MM.1S (cell line): ENCODE measurements at regions not wholly inside any gene's neighbourhood (a gene's known extent, or its start where the extent isn't known, plus 50 kb on each side); places are given as distances from the start of the nearest gene placed in this dataset.

Source experiments
- DNase-seq: peaks from one replicate; pipeline ENCODE4 v3.0.0-alpha.2; 2015
- H2AFZ ChIP-seq: fragments of 300-600 bp; sonication (generic); 2 replicates; pipeline ENCODE4 v1.6.0; 2016; ENCODE audit warnings: antibody characterized with exemption, low read length
- H3F3A ChIP-seq: fragments of 300-600 bp; sonication (generic); 2 replicates; pipeline ENCODE4 v1.6.1; 2016; ENCODE audit warnings: mild to moderate bottlenecking, antibody characterized with exemption, low read length, moderate library complexity, mixed read lengths; ENCODE audit not compliant: insufficient read depth
- H3K27ac ChIP-seq: fragments of 300-600 bp; sonication (generic); 2 replicates; pipeline ENCODE4 v1.5.1; 2016; ENCODE audit warnings: mild to moderate bottlenecking, low read length
- H3K27me3 ChIP-seq: fragments of 300-600 bp; sonication (generic); replicated peaks from 2 replicates; pipeline ENCODE4 v1.6.0; 2016; ENCODE audit warnings: low read length; ENCODE audit not compliant: insufficient read depth
- H3K36me3 ChIP-seq: fragments of 300-600 bp; sonication (generic); replicated peaks from 2 replicates; pipeline ENCODE4 v1.6.1; 2016; ENCODE audit warnings: mild to moderate bottlenecking, low read length, mixed read lengths; ENCODE audit not compliant: insufficient read depth
- H3K4me1 ChIP-seq: fragments of 300-600 bp; sonication (generic); 2 replicates; pipeline ENCODE4 v1.6.1; 2016; ENCODE audit warnings: low read length, mixed read lengths
- H3K4me2 ChIP-seq: fragments of 300-600 bp; sonication (generic); 2 replicates; pipeline ENCODE4 v1.6.0; 2016; ENCODE audit warnings: low read depth, low read length
- H3K4me3 ChIP-seq: fragments of 300-600 bp; sonication (generic); 2 replicates; pipeline ENCODE4 v1.5.1; 2016; ENCODE audit warnings: low read length, mixed read lengths
- H3K79me2 ChIP-seq: fragments of 300-600 bp; sonication (generic); 2 replicates; pipeline ENCODE4 v1.6.1; 2016; ENCODE audit warnings: mixed run types, low read length, mixed read lengths
- H3K9ac ChIP-seq: fragments of 300-600 bp; sonication (generic); 2 replicates; pipeline ENCODE4 v1.6.1; 2016; ENCODE audit warnings: low read length, mixed read lengths
- H3K9me2 ChIP-seq: fragments of 300-600 bp; sonication (generic); replicated peaks from 2 replicates; pipeline ENCODE4 v1.6.1; 2016; ENCODE audit warnings: mild to moderate bottlenecking, low read length, mixed read lengths; ENCODE audit not compliant: insufficient read depth
- H3K9me3 ChIP-seq: fragments of 300-600 bp; sonication (generic); replicated peaks from 2 replicates; pipeline ENCODE4 v1.6.1; 2016; ENCODE audit warnings: mild to moderate bottlenecking, low read length, mixed read lengths; ENCODE audit not compliant: insufficient read depth
- H4K20me1 ChIP-seq: fragments of 300-600 bp; sonication (generic); 2 replicates; pipeline ENCODE4 v1.6.1; 2016; ENCODE audit warnings: mild to moderate bottlenecking, low read length, moderate library complexity, mixed read lengths; ENCODE audit not compliant: insufficient read depth
- EZH2 ChIP-seq: fragments of 300-600 bp; sonication (generic); optimal IDR thresholded peaks from 2 replicates; pipeline ENCODE3; 2017; ENCODE audit warnings: low read depth, mild to moderate bottlenecking, antibody characterized with exemption, low read length, mixed read lengths
- EZH2phosphoT487 ChIP-seq: fragments of 300-600 bp; sonication (generic); IDR thresholded peaks from 2 replicates; pipeline ENCODE4 v1.6.1; 2018; ENCODE audit warnings: antibody characterized with exemption, low read length
- TF ChIP-seq, protein P1 (sequence below): fragments of 300-600 bp; sonication (generic); IDR thresholded peaks from 2 replicates; pipeline ENCODE4 v1.5.1; 2016; ENCODE audit warnings: antibody characterized with exemption, low read length, mixed read lengths

DNA sequence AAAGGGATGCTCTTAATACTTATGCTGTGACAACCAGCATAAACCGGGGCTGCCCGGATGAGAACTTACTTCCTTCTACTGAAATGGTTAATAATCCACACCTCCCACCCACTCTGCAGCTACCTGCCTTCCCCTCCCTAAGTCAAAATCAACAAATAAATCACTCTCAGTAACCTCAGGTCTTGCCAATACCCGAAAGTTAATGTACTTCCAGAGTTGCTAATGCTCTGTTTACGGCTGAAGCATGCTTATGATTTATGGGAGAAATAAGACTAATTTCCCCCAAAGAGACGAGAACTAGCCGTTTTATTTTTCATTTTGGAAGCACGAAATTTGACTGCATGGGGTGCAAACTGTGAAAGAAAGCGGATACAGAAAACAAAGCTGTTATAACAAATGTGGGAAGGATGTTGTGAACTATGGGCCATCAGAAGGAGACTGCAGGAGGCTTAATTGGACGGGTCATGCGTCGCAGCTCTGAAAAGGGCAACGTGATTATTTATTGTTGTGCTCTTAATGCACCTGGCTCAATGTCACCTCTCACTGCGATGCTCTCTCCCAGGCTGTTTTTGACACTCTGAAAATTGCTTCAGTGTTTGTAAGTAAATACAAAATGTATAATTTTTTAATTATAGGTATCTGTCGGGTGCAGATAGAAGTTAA is 114.0 kb upstream of the SLC7A1 start:
- Histone ChIP-seq H3K4me2 (no peak overlapping the region), H2AFZ (no peak overlapping the region), H3K9me2 (no peaks in the 10 kb centered on the region), H3K27ac (no peak overlapping the region), H3K27me3 (no peaks in the 10 kb centered on the region), H3K79me2 (no peaks in the 10 kb centered on the region), H3F3A (no peaks in the 10 kb centered on the region), H3K4me3 (no peak overlapping the region), H3K9ac (no peak overlapping the region), H4K20me1 (no peaks in the 10 kb centered on the region), H3K36me3 (no peaks in the 10 kb centered on the region), H3K9me3 (no peaks in the 10 kb centered on the region), H3K4me1 (no peaks in the 10 kb centered on the region)
- TF ChIP-seq, protein P1, sequence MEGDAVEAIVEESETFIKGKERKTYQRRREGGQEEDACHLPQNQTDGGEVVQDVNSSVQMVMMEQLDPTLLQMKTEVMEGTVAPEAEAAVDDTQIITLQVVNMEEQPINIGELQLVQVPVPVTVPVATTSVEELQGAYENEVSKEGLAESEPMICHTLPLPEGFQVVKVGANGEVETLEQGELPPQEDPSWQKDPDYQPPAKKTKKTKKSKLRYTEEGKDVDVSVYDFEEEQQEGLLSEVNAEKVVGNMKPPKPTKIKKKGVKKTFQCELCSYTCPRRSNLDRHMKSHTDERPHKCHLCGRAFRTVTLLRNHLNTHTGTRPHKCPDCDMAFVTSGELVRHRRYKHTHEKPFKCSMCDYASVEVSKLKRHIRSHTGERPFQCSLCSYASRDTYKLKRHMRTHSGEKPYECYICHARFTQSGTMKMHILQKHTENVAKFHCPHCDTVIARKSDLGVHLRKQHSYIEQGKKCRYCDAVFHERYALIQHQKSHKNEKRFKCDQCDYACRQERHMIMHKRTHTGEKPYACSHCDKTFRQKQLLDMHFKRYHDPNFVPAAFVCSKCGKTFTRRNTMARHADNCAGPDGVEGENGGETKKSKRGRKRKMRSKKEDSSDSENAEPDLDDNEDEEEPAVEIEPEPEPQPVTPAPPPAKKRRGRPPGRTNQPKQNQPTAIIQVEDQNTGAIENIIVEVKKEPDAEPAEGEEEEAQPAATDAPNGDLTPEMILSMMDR = no peak
- no peak for TF ChIP-seq EZH2
- DNase-seq = no peak

DNA sequence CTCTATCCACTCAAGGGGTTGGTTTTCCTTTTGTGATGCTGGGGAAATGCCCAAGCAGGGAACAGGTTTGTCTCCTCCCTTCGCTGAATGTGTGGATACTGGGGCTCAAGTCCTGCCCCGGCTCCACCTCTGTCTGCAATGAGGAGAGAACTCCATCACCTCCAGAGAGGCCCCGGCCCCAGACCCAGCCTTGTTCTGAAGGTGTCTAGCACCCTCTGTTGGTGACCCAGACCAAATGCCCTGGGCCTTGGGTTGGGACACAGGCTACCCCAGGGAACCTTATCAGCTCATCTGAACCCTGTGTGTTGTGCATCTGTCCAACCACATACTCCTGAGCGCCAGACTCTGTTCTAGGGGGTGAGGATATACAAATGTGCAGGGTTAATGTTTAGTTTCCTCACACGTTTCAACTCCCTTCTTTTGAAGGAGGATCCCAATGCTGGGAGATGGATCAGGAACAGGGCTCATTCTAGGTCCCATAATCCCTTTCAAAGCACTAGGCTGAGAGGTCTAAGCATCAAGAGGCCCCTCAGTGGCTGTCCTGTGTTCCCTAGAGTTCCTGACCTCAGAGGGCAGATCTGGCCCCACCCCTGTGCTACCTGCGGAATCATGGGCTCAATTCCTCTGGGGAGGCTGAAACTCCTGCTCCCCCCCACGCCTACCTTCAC is 112.5 kb upstream of the SLC7A1 start:
- Histone ChIP-seq H3K4me1 (no peaks in the 10 kb centered on the region), H3K79me2 (no peaks in the 10 kb centered on the region), H3K36me3 (no peaks in the 10 kb centered on the region), H2AFZ (no peak overlapping the region), H3K27me3 (no peaks in the 10 kb centered on the region), H3K9me3 (no peaks in the 10 kb centered on the region), H3K4me3 (no peak overlapping the region), H3K9ac (no peak overlapping the region), H3K4me2 (no peak overlapping the region), H3F3A (no peaks in the 10 kb centered on the region), H3K9me2 (no peaks in the 10 kb centered on the region), H3K27ac (no peak overlapping the region), H4K20me1 (no peaks in the 10 kb centered on the region)
- DNase-seq = peak; percentile 33
- no peak for TF ChIP-seq EZH2
- TF ChIP-seq, protein P1 = peak; percentile 46

DNA sequence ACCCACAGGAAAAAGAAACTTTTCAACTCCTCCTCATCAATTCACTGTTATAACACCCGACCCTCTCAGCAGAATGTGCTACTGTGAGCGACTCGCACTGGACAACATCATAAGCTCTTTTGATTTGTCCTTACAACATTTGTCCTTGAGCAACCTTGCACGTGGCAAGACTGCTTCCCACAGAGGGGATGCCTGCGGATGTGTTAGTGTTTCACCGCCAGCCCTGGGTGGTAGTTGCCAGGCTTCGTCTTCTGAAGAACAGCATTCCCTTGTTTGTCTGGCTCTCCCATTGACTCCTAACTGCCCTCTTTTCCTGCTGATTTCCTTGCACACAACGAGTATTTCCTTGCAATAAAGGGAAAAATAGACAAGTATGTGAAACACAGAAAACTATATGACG is 111.4 kb upstream of the SLC7A1 start:
- H2AFZ ChIP-seq = no peak overlapping the region
- no peak overlapping the region for H3K9ac ChIP-seq
- DNase-seq = no peak
- TF ChIP-seq EZH2phosphoT487 = no peak
- H3K9me2 ChIP-seq = no peaks in the 10 kb centered on the region
- no peaks in the 10 kb centered on the region for H3K79me2 ChIP-seq
- H3K4me3 ChIP-seq = no peak overlapping the region
- H3K27me3 ChIP-seq = no peaks in the 10 kb centered on the region
- H3K9me3 ChIP-seq = no peaks in the 10 kb centered on the region
- no peak overlapping the region for H3K4me2 ChIP-seq
- no peaks in the 10 kb centered on the region for H4K20me1 ChIP-seq
- H3F3A ChIP-seq = no peaks in the 10 kb centered on the region
- no peaks in the 10 kb centered on the region for H3K4me1 ChIP-seq
- no peaks in the 10 kb centered on the region for H3K36me3 ChIP-seq
- no peak overlapping the region for H3K27ac ChIP-seq

DNA sequence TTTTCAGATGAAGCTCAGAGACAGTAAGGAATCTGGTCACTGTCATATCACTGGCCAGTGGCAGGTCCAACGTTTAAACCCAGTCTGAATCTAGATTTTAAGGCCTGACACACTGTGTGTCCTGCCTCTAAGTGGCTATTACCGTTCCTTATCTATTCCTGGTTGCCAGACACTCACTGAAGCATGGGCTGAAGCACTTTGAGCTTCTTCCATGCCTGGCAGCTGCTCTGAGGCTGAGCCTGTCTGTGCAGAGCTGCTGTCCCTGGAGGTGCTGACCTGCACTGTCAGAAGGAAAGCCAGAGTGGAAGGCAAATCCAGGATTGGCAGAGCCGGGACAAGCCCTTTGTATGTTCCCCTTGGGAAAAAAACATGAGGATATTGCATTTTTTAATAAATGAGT is 109.2 kb upstream of the SLC7A1 start:
- no peak for DNase-seq

More for the DNA sequence above, 109.2 kb upstream of the SLC7A1 start:
- no peaks in the 10 kb centered on the region for H4K20me1 ChIP-seq
- H2AFZ ChIP-seq = no peak overlapping the region
- H3K27me3 ChIP-seq = no peaks in the 10 kb centered on the region
- no peak overlapping the region for H3K9ac ChIP-seq
- TF ChIP-seq EZH2 (no peak), EZH2phosphoT487 (no peak)
- TF ChIP-seq, protein P1 = no peak
- H3K79me2 ChIP-seq = no peaks in the 10 kb centered on the region
- no peaks in the 10 kb centered on the region for H3K4me1 ChIP-seq
- H3K36me3 ChIP-seq = no peaks in the 10 kb centered on the region
- no peak overlapping the region for H3K4me3 ChIP-seq
- H3K27ac ChIP-seq = no peak overlapping the region
- no peaks in the 10 kb centered on the region for H3F3A ChIP-seq
- H3K4me2 ChIP-seq = no peak overlapping the region
- no peaks in the 10 kb centered on the region for H3K9me2 ChIP-seq
- H3K9me3 ChIP-seq = no peaks in the 10 kb centered on the region
